Cardiac muscle cell (in vitro differentiated cells and primary cell): ENCODE measurements at regions not wholly inside any gene's neighbourhood (a gene's known extent, or its start where the extent isn't known, plus 50 kb on each side); places are given as distances from the start of the nearest gene placed in this dataset.
"Not testable (repeated sequence)": the region's sequence is repeated elsewhere in the genome, so short reads cannot be mapped to it uniquely, and the experiment has no call there.

Source experiments
- DNase-seq, 2 donors: peaks; one replicate each; pipeline versions ENCODE4 v3.0.0 to v3.0.0-alpha.2; 2010 to 2017; ENCODE audit warnings: low read depth in 1 of 2, low spot score in 1 of 2
- H3K27ac ChIP-seq: fragments of 200-600 bp; sonication (generic); 2 replicates; pipeline ENCODE4 v1.5.1; 2016
- H3K27me3 ChIP-seq: fragments of 200-600 bp; sonication (generic); 2 replicates; pipeline ENCODE4 v1.6.0; 2016; ENCODE audit warnings: control low read depth
- H3K36me3 ChIP-seq: fragments of 200-600 bp; sonication (generic); 2 replicates; pipeline ENCODE4 v1.5.1; 2016; ENCODE audit warnings: control low read depth
- H3K4me1 ChIP-seq: fragments of 200-600 bp; sonication (generic); 2 replicates; pipeline ENCODE4 v1.8.1; 2017; ENCODE audit warnings: low read depth, mild to moderate bottlenecking, mixed run types
- H3K4me3 ChIP-seq: fragments of 200-600 bp; sonication (generic); 2 replicates; pipeline ENCODE4 v1.5.1; 2016; ENCODE audit warnings: mild to moderate bottlenecking
- H3K9me3 ChIP-seq: fragments of 200-600 bp; sonication (generic); 2 replicates; pipeline ENCODE4 v1.5.1; 2017; ENCODE audit warnings: low read depth, mild to moderate bottlenecking, control low read depth
- CTCF ChIP-seq: IDR thresholded peaks from 2 replicates; pipeline ENCODE4 v1.5.1; 2012; ENCODE audit warnings: low read depth, mild to moderate bottlenecking, low read length

GRCh38 chr12:91639327-91639726 is 456.7 kb upstream of the DCN start:
- DNase-seq, result no peak

GRCh38 chr12:91637789-91638624 is 455.4 kb upstream of the DCN start:
- Histone ChIP-seq H3K27ac (no peak overlapping the region), H3K9me3 (no peaks in the 10 kb centered on the region), H3K27me3 (no peaks in the 10 kb centered on the region), H3K4me1 (no peaks in the 10 kb centered on the region), H3K36me3 (no peaks in the 10 kb centered on the region), H3K4me3 (no peak overlapping the region)
- TF ChIP-seq CTCF, result no peak
- DNase-seq, result no peak

More at GRCh38 chr12:91639327-91639726, 456.7 kb upstream of the DCN start:
- Histone ChIP-seq H3K4me3 (no peak overlapping the region), H3K27me3 (no peaks in the 10 kb centered on the region), H3K36me3 (no peaks in the 10 kb centered on the region), H3K4me1 (no peaks in the 10 kb centered on the region), H3K27ac (no peak overlapping the region), H3K9me3 (no peaks in the 10 kb centered on the region)
- no peak for TF ChIP-seq CTCF

GRCh38 chr12:91636721-91637120 is 454.1 kb upstream of the DCN start:
- Histone ChIP-seq H3K4me1 (no peaks in the 10 kb centered on the region), H3K27ac (no peak overlapping the region), H3K27me3 (no peaks in the 10 kb centered on the region), H3K4me3 (no peak overlapping the region), H3K36me3 (no peaks in the 10 kb centered on the region), H3K9me3 (no peaks in the 10 kb centered on the region)
- DNase-seq, result no peak
- no peak for TF ChIP-seq CTCF

GRCh38 chr12:91634386-91634713 is 451.7 kb upstream of the DCN start:
- H3K9me3 ChIP-seq, H3K4me3 ChIP-seq, H3K36me3 ChIP-seq, H3K27ac ChIP-seq, DNase-seq, H3K4me1 ChIP-seq, H3K27me3 ChIP-seq: not testable (repeated sequence)

- H3K27ac ChIP-seq, result no peak overlapping the region
- no peak for DNase-seq
- no peaks in the 10 kb centered on the region for H3K36me3 ChIP-seq
- no peak overlapping the region for H3K4me3 ChIP-seq
- no peak for TF ChIP-seq CTCF
- H3K4me1 ChIP-seq, result no peaks in the 10 kb centered on the region
- H3K27me3 ChIP-seq, result no peaks in the 10 kb centered on the region
- H3K9me3 ChIP-seq, result no peaks in the 10 kb centered on the region
Measured at GRCh38 chr12:91633734-91634357, 451.2 kb upstream of the DCN start.

GRCh38 chr12:91633206-91633605 is 450.6 kb upstream of the DCN start:
- DNase-seq, result no peak
- H3K27ac ChIP-seq, result no peak overlapping the region
- no peaks in the 10 kb centered on the region for H3K36me3 ChIP-seq
- H3K9me3 ChIP-seq, result no peaks in the 10 kb centered on the region
- H3K4me3 ChIP-seq, result no peak overlapping the region
- no peaks in the 10 kb centered on the region for H3K27me3 ChIP-seq
- no peak for TF ChIP-seq CTCF
- no peaks in the 10 kb centered on the region for H3K4me1 ChIP-seq
